ENCODE measurements at regions not wholly inside any gene's neighbourhood (a gene's known extent, or its start where the extent isn't known, plus 50 kb on each side); places are given as distances from the start of the nearest gene placed in this dataset.
"Not testable (repeated sequence)": the region's sequence is repeated elsewhere in the genome, so short reads cannot be mapped to it uniquely, and the experiment has no call there.

- Mint-ChIP-seq H3K27ac (no peak overlapping the region), H3K27me3 (peaks cover 14% of the 10 kb centered on the region), H3K4me1 (ENCODE audit: low read depth) (no peaks in the 10 kb centered on the region), H3K9me3 (no peaks in the 10 kb centered on the region), H3K4me3 (no peak overlapping the region), H3K36me3 (ENCODE audit: low read depth) (no peaks in the 10 kb centered on the region)
- DNase-seq = no peak
Observed at GRCh38 chr3:139219463-139219862, 124.4 kb upstream of the MRPS22 start.

- H3K27ac Mint-ChIP-seq = no peak overlapping the region
- no peaks in the 10 kb centered on the region for H3K9me3 Mint-ChIP-seq
- peaks cover 11% of the 10 kb centered on the region for H3K27me3 Mint-ChIP-seq
- DNase-seq = no peak
- no peak overlapping the region for H3K4me3 Mint-ChIP-seq
- no peaks in the 10 kb centered on the region for H3K4me1 Mint-ChIP-seq (ENCODE audit: low read depth)
- H3K36me3 Mint-ChIP-seq (ENCODE audit: low read depth) = no peaks in the 10 kb centered on the region
Observed at GRCh38 chr3:139222100-139222657, 121.6 kb upstream of the MRPS22 start.

GRCh38 chr3:139225548-139225947 is 118.3 kb upstream of the MRPS22 start:
- H3K4me3 Mint-ChIP-seq = no peak overlapping the region
- H3K36me3 Mint-ChIP-seq (ENCODE audit: low read depth) = no peaks in the 10 kb centered on the region
- H3K4me1 Mint-ChIP-seq (ENCODE audit: low read depth) = no peaks in the 10 kb centered on the region
- H3K27ac Mint-ChIP-seq = no peak overlapping the region
- no peak for DNase-seq
- peaks cover 8% of the 10 kb centered on the region for H3K27me3 Mint-ChIP-seq
- H3K9me3 Mint-ChIP-seq = no peaks in the 10 kb centered on the region

GRCh38 chr3:139226731-139227130 is 117.1 kb upstream of the MRPS22 start:
- Mint-ChIP-seq H3K9me3 (no peaks in the 10 kb centered on the region), H3K4me3 (no peak overlapping the region), H3K27me3 (peaks cover 8% of the 10 kb centered on the region), H3K4me1 (ENCODE audit: low read depth) (no peaks in the 10 kb centered on the region), H3K36me3 (ENCODE audit: low read depth) (no peaks in the 10 kb centered on the region), H3K27ac (no peak overlapping the region)
- no peak for DNase-seq

GRCh38 chr3:139227165-139227564 is 116.7 kb upstream of the MRPS22 start:
- DNase-seq = no peak
- Mint-ChIP-seq H3K27ac (no peak overlapping the region), H3K27me3 (peaks cover 8% of the 10 kb centered on the region), H3K4me3 (no peak overlapping the region), H3K36me3 (ENCODE audit: low read depth) (no peaks in the 10 kb centered on the region), H3K4me1 (ENCODE audit: low read depth) (no peaks in the 10 kb centered on the region), H3K9me3 (no peaks in the 10 kb centered on the region)

GRCh38 chr3:139227827-139228226 is 116.0 kb upstream of the MRPS22 start:
- H3K27me3 Mint-ChIP-seq = peaks cover 2% of the 10 kb centered on the region
- no peak overlapping the region for H3K4me3 Mint-ChIP-seq
- H3K9me3 Mint-ChIP-seq = no peaks in the 10 kb centered on the region
- no peaks in the 10 kb centered on the region for H3K36me3 Mint-ChIP-seq (ENCODE audit: low read depth)
- H3K27ac Mint-ChIP-seq = no peak overlapping the region
- H3K4me1 Mint-ChIP-seq (ENCODE audit: low read depth) = no peaks in the 10 kb centered on the region
- no peak for DNase-seq

- H3K27ac Mint-ChIP-seq = no peak overlapping the region
Observed at GRCh38 chr3:139230391-139230790, 113.4 kb upstream of the MRPS22 start.

GRCh38 chr3:139231555-139232281 is 112.1 kb upstream of the MRPS22 start:
- H3K36me3 Mint-ChIP-seq (ENCODE audit: low read depth) = no peaks in the 10 kb centered on the region
- H3K27me3 Mint-ChIP-seq = peaks cover 3% of the 10 kb centered on the region
- H3K27ac Mint-ChIP-seq = no peak overlapping the region
- no peaks in the 10 kb centered on the region for H3K9me3 Mint-ChIP-seq
- no peak for DNase-seq
- no peak overlapping the region for H3K4me3 Mint-ChIP-seq
- no peaks in the 10 kb centered on the region for H3K4me1 Mint-ChIP-seq (ENCODE audit: low read depth)

More at GRCh38 chr3:139230391-139230790, 113.4 kb upstream of the MRPS22 start:
- no peaks in the 10 kb centered on the region for H3K36me3 Mint-ChIP-seq (ENCODE audit: low read depth)
- H3K4me1 Mint-ChIP-seq (ENCODE audit: low read depth) = no peaks in the 10 kb centered on the region
- no peaks in the 10 kb centered on the region for H3K9me3 Mint-ChIP-seq
- H3K4me3 Mint-ChIP-seq = no peak overlapping the region
- DNase-seq = no peak
- H3K27me3 Mint-ChIP-seq = peaks cover 3% of the 10 kb centered on the region

GRCh38 chr3:139232341-139232740 is 111.5 kb upstream of the MRPS22 start:
- not testable (repeated sequence) for H3K9me3 Mint-ChIP-seq; H3K36me3 Mint-ChIP-seq (ENCODE audit: low read depth); DNase-seq; H3K4me3 Mint-ChIP-seq; H3K27ac Mint-ChIP-seq; H3K27me3 Mint-ChIP-seq; H3K4me1 Mint-ChIP-seq (ENCODE audit: low read depth)

- Mint-ChIP-seq H3K4me1 (ENCODE audit: low read depth) (no peaks in the 10 kb centered on the region), H3K27me3 (peaks cover 12% of the 10 kb centered on the region), H3K36me3 (ENCODE audit: low read depth) (no peaks in the 10 kb centered on the region)
Observed at GRCh38 chr3:139234491-139234890, 109.3 kb upstream of the MRPS22 start.

GRCh38 chr3:139235192-139235591 is 108.6 kb upstream of the MRPS22 start:
- H3K4me3 Mint-ChIP-seq = no peak overlapping the region
- H3K36me3 Mint-ChIP-seq (ENCODE audit: low read depth) = no peaks in the 10 kb centered on the region
- DNase-seq = no peak
- H3K9me3 Mint-ChIP-seq = no peaks in the 10 kb centered on the region
- H3K4me1 Mint-ChIP-seq (ENCODE audit: low read depth) = no peaks in the 10 kb centered on the region
- peaks cover 15% of the 10 kb centered on the region for H3K27me3 Mint-ChIP-seq
- H3K27ac Mint-ChIP-seq = no peak overlapping the region

More at GRCh38 chr3:139234491-139234890, 109.3 kb upstream of the MRPS22 start:
- Mint-ChIP-seq H3K4me3 (no peak overlapping the region), H3K27ac (no peak overlapping the region), H3K9me3 (no peaks in the 10 kb centered on the region)
- no peak for DNase-seq

GRCh38 chr3:139236336-139236735 is 107.5 kb upstream of the MRPS22 start:
- Mint-ChIP-seq H3K9me3 (no peaks in the 10 kb centered on the region), H3K36me3 (ENCODE audit: low read depth) (no peaks in the 10 kb centered on the region), H3K4me1 (ENCODE audit: low read depth) (no peaks in the 10 kb centered on the region), H3K27me3 (peaks cover 15% of the 10 kb centered on the region), H3K4me3 (no peak overlapping the region), H3K27ac (no peak overlapping the region)
- no peak for DNase-seq

GRCh38 chr3:139238281-139239030 is 105.4 kb upstream of the MRPS22 start:
- DNase-seq = no peak
- H3K27me3 Mint-ChIP-seq = peaks cover 22% of the 10 kb centered on the region
- no peaks in the 10 kb centered on the region for H3K36me3 Mint-ChIP-seq (ENCODE audit: low read depth)
- no peaks in the 10 kb centered on the region for H3K4me1 Mint-ChIP-seq (ENCODE audit: low read depth)
- H3K9me3 Mint-ChIP-seq = no peaks in the 10 kb centered on the region
- H3K27ac Mint-ChIP-seq = no peak overlapping the region
- H3K4me3 Mint-ChIP-seq = no peak overlapping the region

- Mint-ChIP-seq H3K27ac (no peak overlapping the region), H3K9me3 (no peaks in the 10 kb centered on the region), H3K27me3 (peaks cover 28% of the 10 kb centered on the region), H3K4me3 (no peak overlapping the region), H3K4me1 (ENCODE audit: low read depth) (no peaks in the 10 kb centered on the region), H3K36me3 (ENCODE audit: low read depth) (no peaks in the 10 kb centered on the region)
- no peak for DNase-seq
Observed at GRCh38 chr3:139239550-139239949, 104.3 kb upstream of the MRPS22 start.

GRCh38 chr3:139241783-139242182 is 102.0 kb upstream of the MRPS22 start:
- no peak overlapping the region for H3K27ac Mint-ChIP-seq
- H3K9me3 Mint-ChIP-seq = no peaks in the 10 kb centered on the region
- DNase-seq = no peak
- H3K4me1 Mint-ChIP-seq (ENCODE audit: low read depth) = no peaks in the 10 kb centered on the region
- no peaks in the 10 kb centered on the region for H3K36me3 Mint-ChIP-seq (ENCODE audit: low read depth)
- peaks cover 27% of the 10 kb centered on the region for H3K27me3 Mint-ChIP-seq
- H3K4me3 Mint-ChIP-seq = no peak overlapping the region
